ENCODE measurements at regions not wholly inside any gene's neighbourhood (a gene's known extent, or its start where the extent isn't known, plus 50 kb on each side); places are given as distances from the start of the nearest gene placed in this dataset.

- DNase-seq (ENCODE audit: low read depth, low spot score) = no peak
- peaks cover 5% of the 10 kb centered on the region for H3K27me3 ChIP-seq (ENCODE audit: control insufficient read depth, insufficient read depth, low read length)
- POLR2A ChIA-PET = no interaction called here
- TF ChIP-seq CTCF (IDR thresholded peaks at IDR 0.05; ENCODE audit: low read depth, low read length) = no peak
- peaks cover 15% of the 10 kb centered on the region for H3K9me3 ChIP-seq (ENCODE audit: control insufficient read depth, insufficient read depth, low read length)
- H3K4me3 ChIP-seq (ENCODE audit: low read depth, low read length) = no peak overlapping the region
- H3K27ac ChIP-seq (ENCODE audit: low read depth, low read length) = no peak overlapping the region
- CTCF ChIA-PET = no interaction called here
Measured at GRCh38 chr2:120598416-120598815, 137.3 kb upstream of the GLI2 start.

- Histone ChIP-seq H3K4me3 (ENCODE audit: low read depth, low read length) (no peak overlapping the region), H3K27ac (ENCODE audit: low read depth, low read length) (no peak overlapping the region), H3K9me3 (ENCODE audit: control insufficient read depth, insufficient read depth, low read length) (peaks cover 15% of the 10 kb centered on the region), H3K27me3 (ENCODE audit: control insufficient read depth, insufficient read depth, low read length) (peaks cover 1% of the 10 kb centered on the region)
- no peak for DNase-seq (ENCODE audit: low read depth, low spot score)
- no peak for TF ChIP-seq CTCF (IDR thresholded peaks at IDR 0.05; ENCODE audit: low read depth, low read length)
- CTCF ChIA-PET = no interaction called here
- POLR2A ChIA-PET = no interaction called here
Measured at GRCh38 chr2:120599072-120599471, 136.6 kb upstream of the GLI2 start.

- POLR2A ChIA-PET = no interaction called here
- no peak for TF ChIP-seq CTCF (IDR thresholded peaks at IDR 0.05; ENCODE audit: low read depth, low read length)
- Histone ChIP-seq H3K27me3 (ENCODE audit: control insufficient read depth, insufficient read depth, low read length) (no peaks in the 10 kb centered on the region), H3K9me3 (ENCODE audit: control insufficient read depth, insufficient read depth, low read length) (peaks cover 15% of the 10 kb centered on the region), H3K27ac (ENCODE audit: low read depth, low read length) (no peak overlapping the region), H3K4me3 (ENCODE audit: low read depth, low read length) (no peak overlapping the region)
- no peak for DNase-seq (ENCODE audit: low read depth, low spot score)
- CTCF ChIA-PET = no interaction called here
Measured at GRCh38 chr2:120599656-120600055, 136.0 kb upstream of the GLI2 start.

- Histone ChIP-seq H3K27ac (ENCODE audit: low read depth, low read length) (no peak overlapping the region), H3K9me3 (ENCODE audit: control insufficient read depth, insufficient read depth, low read length) (peaks cover 15% of the 10 kb centered on the region), H3K4me3 (ENCODE audit: low read depth, low read length) (no peak overlapping the region), H3K27me3 (ENCODE audit: control insufficient read depth, insufficient read depth, low read length) (no peaks in the 10 kb centered on the region)
- ChIA-PET POLR2A (no interaction called here), CTCF (no interaction called here)
- DNase-seq (ENCODE audit: low read depth, low spot score) = no peak
- TF ChIP-seq CTCF (IDR thresholded peaks at IDR 0.05; ENCODE audit: low read depth, low read length) = no peak
Measured at GRCh38 chr2:120600335-120600734, 135.3 kb upstream of the GLI2 start.

GRCh38 chr2:120600786-120601185, 134.9 kb upstream of the GLI2 start:
- H3K4me3 ChIP-seq (ENCODE audit: low read depth, low read length) = no peak overlapping the region
- H3K27me3 ChIP-seq (ENCODE audit: control insufficient read depth, insufficient read depth, low read length) = no peaks in the 10 kb centered on the region
- ChIA-PET POLR2A (no interaction called here), CTCF (no interaction called here)
- H3K9me3 ChIP-seq (ENCODE audit: control insufficient read depth, insufficient read depth, low read length) = peaks cover 15% of the 10 kb centered on the region
- no peak overlapping the region for H3K27ac ChIP-seq (ENCODE audit: low read depth, low read length)
- TF ChIP-seq CTCF (IDR thresholded peaks at IDR 0.05; ENCODE audit: low read depth, low read length) = no peak
- no peak for DNase-seq (ENCODE audit: low read depth, low spot score)

Data from AG04450 (cell line).